ENCODE measurements at regions not wholly inside any gene's neighbourhood (a gene's known extent, or its start where the extent isn't known, plus 50 kb on each side); places are given as distances from the start of the nearest gene placed in this dataset.

- no peak for DNase-seq (ENCODE audit: low read depth in 2 of 2)
Observed at GRCh38 chr13:111537115-111537728, 216.8 kb downstream of the TEX29 start.

DNA sequence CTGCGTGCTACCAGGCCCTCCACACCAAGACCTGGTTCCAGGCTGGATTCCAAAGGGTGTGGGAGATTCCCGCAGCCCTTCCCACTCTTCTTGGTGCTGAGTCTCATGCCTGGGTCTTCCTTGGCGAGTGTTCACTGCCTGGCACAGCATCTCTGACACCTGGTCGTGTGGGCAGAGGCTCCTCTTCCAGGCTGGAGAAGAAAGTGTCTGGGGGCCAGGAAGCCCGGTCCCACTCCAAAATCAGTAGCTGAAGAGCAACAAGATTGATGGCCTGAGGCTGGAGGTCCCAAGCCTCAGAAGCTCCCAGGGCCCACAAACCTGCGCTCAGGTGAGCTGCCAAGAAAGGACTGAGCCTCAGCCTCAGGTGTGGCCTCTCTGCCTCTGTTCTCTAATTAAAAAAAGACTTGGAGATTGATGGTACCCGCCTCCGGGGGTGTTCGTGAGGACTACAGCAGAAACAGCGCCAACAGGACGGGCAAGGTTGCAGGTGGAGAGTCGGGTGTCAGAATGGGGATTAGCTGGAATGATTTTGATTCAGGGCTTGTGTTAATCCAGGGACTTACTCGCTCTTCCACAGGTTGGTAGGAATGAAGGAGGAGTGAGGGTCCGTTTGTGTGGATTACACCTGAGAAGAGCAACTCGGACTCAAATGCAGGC is 217.5 kb downstream of the TEX29 start:
- DNase-seq (ENCODE audit: low read depth in 2 of 2), result no peak

- DNase-seq (ENCODE audit: low read depth in 2 of 2), result no peak
Observed at GRCh38 chr13:111539252-111539651, 218.8 kb downstream of the TEX29 start.

GRCh38 chr13:111539791-111540446 is 219.5 kb downstream of the TEX29 start:
- no peak for DNase-seq (ENCODE audit: low read depth in 2 of 2)

DNA sequence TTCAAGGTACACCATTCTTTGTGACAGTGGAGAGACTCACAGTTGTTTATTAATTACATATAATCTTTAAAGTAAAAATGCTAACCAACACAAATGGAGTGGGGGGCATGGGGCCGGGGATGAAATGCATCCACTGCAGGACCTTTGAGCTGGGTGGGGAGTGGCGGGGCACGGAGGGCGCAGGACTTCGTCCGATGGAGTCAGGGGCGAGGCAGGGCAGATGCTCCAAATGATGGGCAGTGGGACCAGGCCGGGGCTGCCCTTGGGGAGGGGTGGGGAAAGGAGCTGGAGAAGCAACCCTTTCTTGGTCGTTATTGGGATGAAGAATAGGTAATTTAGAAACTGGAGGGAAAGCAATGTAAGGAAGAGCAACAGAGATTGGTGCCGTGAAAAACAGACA is 220.0 kb downstream of the TEX29 start:
- no peak for DNase-seq (ENCODE audit: low read depth in 2 of 2)

DNA sequence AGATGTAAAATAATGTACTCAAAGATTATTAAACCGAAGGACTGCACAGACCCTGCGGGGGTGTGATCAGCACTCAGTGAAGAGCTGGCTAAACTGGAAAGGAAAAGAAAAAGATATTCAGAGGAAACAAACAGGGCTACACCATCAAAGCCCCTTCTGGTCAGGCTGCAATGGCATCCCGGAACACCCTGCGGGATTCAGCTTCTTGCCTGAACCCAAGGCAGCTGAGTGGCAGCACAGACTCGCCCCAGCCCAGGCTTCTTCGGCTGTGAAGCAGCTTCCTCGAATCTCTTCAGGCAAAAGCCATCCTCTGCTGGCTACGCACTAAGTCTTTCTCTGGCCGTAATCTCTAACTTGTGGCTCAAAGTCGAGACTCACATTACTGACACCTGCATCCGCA is 220.9 kb downstream of the TEX29 start:
- no peak for DNase-seq (ENCODE audit: low read depth in 2 of 2)

GRCh38 chr13:111541752-111542529 is 221.5 kb downstream of the TEX29 start:
- DNase-seq (ENCODE audit: low read depth in 2 of 2), result no peak

DNA sequence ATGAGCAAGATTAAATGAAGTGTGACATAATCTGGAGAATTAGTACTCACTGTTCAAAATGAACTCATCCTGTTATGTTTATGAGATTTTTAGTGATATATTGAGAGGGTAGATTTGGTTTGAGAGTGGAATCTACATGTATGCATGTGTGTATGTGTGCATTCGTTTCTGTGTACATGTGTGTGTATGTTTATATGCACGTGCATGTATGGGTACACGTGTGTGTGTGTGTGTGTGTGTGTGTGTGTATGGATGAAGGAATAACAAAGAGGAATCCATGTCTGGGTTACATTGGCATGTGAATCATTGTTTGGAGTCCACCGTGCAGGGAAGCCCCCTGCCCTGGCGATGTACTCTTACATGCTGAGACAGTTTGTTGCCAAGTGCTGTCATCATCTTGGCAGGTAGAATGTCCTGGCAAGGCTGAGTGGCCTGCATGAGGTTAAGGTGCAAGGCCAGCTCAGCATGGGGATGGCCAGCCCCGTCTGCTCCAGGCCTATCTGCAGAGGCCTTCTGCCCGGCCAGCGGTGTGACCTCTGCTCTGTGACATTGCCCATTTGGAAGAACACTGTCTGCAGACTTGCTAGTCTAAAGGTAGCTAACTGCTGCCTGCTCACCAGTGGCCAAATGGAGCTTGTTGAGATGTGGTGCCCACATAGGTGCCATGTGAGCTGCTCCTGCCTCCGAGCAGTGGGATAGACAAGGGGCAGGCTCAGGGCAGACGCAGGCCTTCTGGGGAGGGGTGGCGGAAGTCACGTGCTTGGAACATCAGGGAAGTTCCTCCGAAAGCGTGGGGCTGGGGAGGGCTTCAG is 222.3 kb downstream of the TEX29 start:
- DNase-seq (ENCODE audit: low read depth in 2 of 2), result no peak

DNA sequence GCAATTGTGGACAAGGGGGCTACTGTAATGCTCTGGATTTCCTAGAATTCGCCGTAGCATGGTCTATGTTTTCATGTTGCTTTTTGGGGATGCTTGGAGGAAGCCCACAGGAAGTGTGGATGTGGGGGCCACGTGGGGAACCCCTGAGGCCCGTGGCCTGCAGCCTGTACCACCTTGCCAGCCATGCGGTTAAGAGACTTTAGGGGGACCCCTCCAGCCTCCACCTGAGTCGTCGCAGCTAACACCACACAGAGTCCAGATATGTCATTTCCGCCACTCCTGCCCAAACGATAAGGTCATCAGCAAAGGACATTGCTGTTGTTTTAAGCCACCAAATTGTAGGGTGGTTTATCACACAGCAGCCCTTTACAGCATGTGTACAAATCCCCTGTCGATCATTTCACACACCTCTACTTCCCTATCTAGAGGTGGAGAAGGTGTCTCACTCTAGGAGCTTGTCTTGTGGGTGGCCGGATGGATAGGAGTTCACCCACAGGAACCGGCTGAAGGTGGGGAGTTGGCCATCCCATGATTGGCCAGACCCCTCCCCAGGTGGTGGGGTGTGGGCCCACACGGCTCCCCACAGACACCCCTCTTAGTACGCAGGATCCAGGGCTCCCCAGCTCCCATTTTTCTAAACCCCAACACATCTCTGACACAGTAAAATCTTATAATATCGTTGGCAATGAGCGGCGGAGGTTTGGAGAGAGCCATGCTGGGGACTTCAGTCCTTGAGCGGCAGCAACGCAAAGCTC is 226.7 kb downstream of the TEX29 start:
- no peak for DNase-seq (ENCODE audit: low read depth in 2 of 2)

GRCh38 chr13:111547726-111548273 is 227.4 kb downstream of the TEX29 start:
- DNase-seq (ENCODE audit: low read depth in 2 of 2), result no peak

- DNase-seq (ENCODE audit: low read depth in 2 of 2), result no peak
Observed at GRCh38 chr13:111548301-111548700, 227.9 kb downstream of the TEX29 start.

DNA sequence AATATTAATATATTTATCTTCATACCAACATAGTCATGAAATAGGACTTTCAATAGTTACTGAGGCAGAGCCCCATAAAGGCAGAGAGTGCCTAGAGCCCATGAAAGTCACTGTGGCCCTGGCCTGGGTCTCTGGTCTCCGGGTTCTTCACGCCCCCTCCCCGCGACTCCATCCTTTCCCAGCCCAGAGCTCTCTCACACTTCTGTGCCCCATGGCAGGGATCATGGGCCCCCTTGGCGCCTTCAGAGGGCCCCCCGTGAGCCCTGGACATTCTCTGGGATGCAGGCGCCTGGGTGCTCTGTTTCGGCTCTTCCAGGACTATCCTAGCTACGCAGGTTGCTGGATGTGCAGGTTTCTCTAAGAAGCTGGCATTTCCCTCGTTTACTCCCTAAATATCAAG is 228.4 kb downstream of the TEX29 start:
- no peak for DNase-seq (ENCODE audit: low read depth in 2 of 2)

GRCh38 chr13:111549464-111549863 is 229.0 kb downstream of the TEX29 start:
- no peak for DNase-seq (ENCODE audit: low read depth in 2 of 2)

GRCh38 chr13:111550062-111550461 is 229.6 kb downstream of the TEX29 start:
- no peak for DNase-seq (ENCODE audit: low read depth in 2 of 2)

- no peak for DNase-seq (ENCODE audit: low read depth in 2 of 2)
Observed at GRCh38 chr13:111551204-111551820, 230.9 kb downstream of the TEX29 start.

DNA sequence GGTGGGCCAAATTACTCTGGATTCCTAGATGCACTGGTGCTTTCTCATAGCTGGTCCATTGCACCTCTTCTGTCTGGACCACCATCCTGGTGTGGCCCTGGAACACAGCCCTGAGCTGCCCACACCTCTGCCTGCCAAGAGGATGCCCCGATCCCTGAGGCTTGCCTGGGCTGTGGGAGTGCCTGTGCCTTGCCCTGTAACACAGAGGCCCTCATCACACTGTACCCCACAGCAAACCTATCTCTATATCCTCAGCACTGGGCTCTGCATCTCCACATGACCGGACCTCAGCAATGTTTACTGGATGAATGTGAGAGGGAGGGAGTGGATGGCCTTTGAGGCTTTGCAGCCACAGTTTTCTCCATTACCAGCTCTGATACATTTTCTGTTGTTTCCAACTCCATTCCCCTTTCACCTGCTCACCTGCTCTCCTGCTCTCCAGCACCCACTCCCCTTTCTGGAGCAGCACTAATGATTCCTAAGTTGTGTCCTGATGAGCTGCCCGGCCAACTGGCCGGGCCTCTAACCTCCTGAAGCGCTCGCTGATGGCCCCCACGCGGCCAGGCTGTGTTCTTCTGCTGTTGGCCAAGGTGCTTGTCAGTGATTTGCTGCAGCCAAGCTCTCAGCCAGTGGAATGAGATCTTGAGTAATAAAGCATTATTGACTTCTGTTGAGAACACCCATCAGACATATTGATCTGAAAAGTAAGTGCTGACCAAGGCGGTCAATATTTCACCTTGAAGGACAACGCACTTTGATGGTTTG is 232.6 kb downstream of the TEX29 start:
- DNase-seq (ENCODE audit: low read depth in 2 of 2), result no peak

DNA sequence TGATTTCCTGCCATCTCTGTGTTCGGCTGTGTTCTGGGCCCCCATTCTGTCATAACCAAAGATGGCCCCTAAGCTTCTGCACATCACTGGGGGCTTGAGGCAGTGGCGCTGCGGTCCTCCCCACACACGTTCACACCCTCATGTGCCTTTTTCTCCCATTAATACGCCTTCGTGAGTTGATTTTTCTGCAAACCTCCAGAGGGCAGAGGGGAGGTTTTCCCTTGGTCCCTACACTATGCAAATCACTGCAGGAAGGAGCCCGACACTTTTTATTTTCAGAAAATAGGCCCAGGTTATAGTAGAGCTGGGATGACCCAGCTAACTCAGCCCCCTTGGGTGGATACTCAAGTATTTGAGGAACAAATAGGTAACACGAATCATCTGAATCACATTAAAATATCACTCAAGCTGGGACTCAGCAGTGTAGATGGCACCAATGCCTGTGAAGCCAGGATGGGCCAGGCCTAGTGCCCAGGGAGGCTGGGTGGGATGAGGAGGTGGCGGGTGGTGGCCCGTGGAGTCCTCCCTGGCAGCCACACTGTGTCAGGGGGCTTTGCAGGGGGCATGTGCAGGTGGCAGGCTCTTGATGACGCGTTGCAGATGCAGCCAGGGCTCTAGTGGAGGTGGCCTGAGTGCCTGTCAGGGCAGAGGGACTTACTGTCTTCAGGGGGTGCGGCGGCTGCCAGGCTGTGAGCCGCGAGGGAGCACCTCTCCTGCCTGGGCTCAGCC is 234.3 kb downstream of the TEX29 start:
- no peak for DNase-seq (ENCODE audit: low read depth in 2 of 2)

GRCh38 chr13:111555268-111555808 is 234.9 kb downstream of the TEX29 start:
- DNase-seq (ENCODE audit: low read depth in 2 of 2), result no peak
